GM23338 (cell line): ENCODE measurements at regions not wholly inside any gene's neighbourhood (a gene's known extent, or its start where the extent isn't known, plus 50 kb on each side); places are given as distances from the start of the nearest gene placed in this dataset.

Experiments
- ATAC-seq: fragments of 200-7000 bp; cut with Tn5 transposase; 3 replicates; pipeline ENCODE4 v1.9.1; 2020
- DNase-seq: peaks from one replicate; pipeline ENCODE4 v3.0.0-alpha.2; 2015; ENCODE audit warnings: low spot score
- H2AFZ ChIP-seq: fragments of 200-600 bp; sonication (generic); 2 replicates; pipeline ENCODE4 v1.8.0; 2016; ENCODE audit warnings: antibody characterized with exemption, mild to moderate bottlenecking, moderate library complexity
- H3F3A ChIP-seq: fragments of 200-600 bp; sonication (generic); replicated peaks from 2 replicates; pipeline ENCODE4 v1.8.0; 2017; ENCODE audit warnings: antibody characterized with exemption, mixed run types, low read depth
- H3K27ac ChIP-seq: fragments of 200-600 bp; sonication (generic); 2 replicates; pipeline ENCODE4 v1.6.1; 2016; ENCODE audit warnings: low read depth
- H3K27me3 ChIP-seq: fragments of 200-600 bp; sonication (generic); 2 replicates; pipeline ENCODE4 v1.8.0; 2016; ENCODE audit warnings: mild to moderate bottlenecking, mixed run types, moderate library complexity; ENCODE audit not compliant: insufficient read depth
- H3K36me3 ChIP-seq: fragments of 200-600 bp; sonication (generic); 2 replicates; pipeline ENCODE4 v1.8.0; 2016; ENCODE audit warnings: mild to moderate bottlenecking; ENCODE audit not compliant: insufficient read depth
- H3K4me1 ChIP-seq: fragments of 200-600 bp; sonication (generic); 2 replicates; pipeline ENCODE4 v1.8.0; 2016; ENCODE audit warnings: mild to moderate bottlenecking, moderate library complexity; ENCODE audit not compliant: insufficient read depth
- H3K4me2 ChIP-seq: fragments of 200-600 bp; sonication (generic); 2 replicates; pipeline ENCODE4 v1.7.1; 2017; ENCODE audit warnings: mixed run types
- H3K4me3 ChIP-seq: fragments of 200-600 bp; sonication (generic); 2 replicates; pipeline ENCODE4 v1.6.1; 2016; ENCODE audit warnings: mixed run types
- H3K79me2 ChIP-seq: fragments of 200-600 bp; sonication (generic); replicated peaks from 2 replicates; pipeline ENCODE4 v1.8.0; 2017; ENCODE audit warnings: mild to moderate bottlenecking; ENCODE audit not compliant: insufficient read depth
- H3K9me2 ChIP-seq: fragments of 200-600 bp; sonication (generic); 2 replicates; pipeline ENCODE4 v1.8.0; 2017; ENCODE audit not compliant: insufficient read depth
- H4K20me1 ChIP-seq: fragments of 200-600 bp; sonication (generic); replicated peaks from 2 replicates; pipeline ENCODE4 v1.8.0; 2017; ENCODE audit warnings: mild to moderate bottlenecking; ENCODE audit not compliant: insufficient read depth
- H3K27ac Mint-ChIP-seq: 2 replicates; pipeline ENCODE4 v1.8.0; 2020; ENCODE audit warnings: inconsistent platforms, mild to moderate bottlenecking, moderate library complexity, mixed read lengths
- H3K27me3 Mint-ChIP-seq: 3 replicates; pipeline ENCODE4 v1.8.0; 2022; ENCODE audit warnings: low read depth, mild to moderate bottlenecking, moderate library complexity, mixed read lengths, inconsistent platforms; ENCODE audit not compliant: insufficient read depth, poor library complexity
- H3K36me3 Mint-ChIP-seq: 3 replicates; pipeline ENCODE4 v1.8.0; 2021; ENCODE audit warnings: low read depth, mild to moderate bottlenecking, inconsistent platforms, moderate library complexity, mixed read lengths
- H3K4me1 Mint-ChIP-seq: 3 replicates; pipeline ENCODE4 v1.8.0; 2020; ENCODE audit warnings: mild to moderate bottlenecking, inconsistent platforms, mixed read lengths
- H3K4me3 Mint-ChIP-seq: 3 replicates; pipeline ENCODE4 v1.8.0; 2021; ENCODE audit warnings: moderate library complexity, mild to moderate bottlenecking, inconsistent platforms, mixed read lengths
- H3K9me3 Mint-ChIP-seq: 3 replicates; pipeline ENCODE4 v1.8.0; 2020; ENCODE audit warnings: moderate library complexity, mild to moderate bottlenecking, inconsistent platforms, mixed read lengths
- CTCF ChIP-seq, 2 experiments: fragments of 200-600 bp in 1 of 2; sonication (generic) in 1 of 2; conservative IDR thresholded peaks; 2 replicates each; pipeline versions ENCODE4 v1.5.1 to v1.6.1; 2016 to 2017; ENCODE audit warnings: antibody characterized with exemption in 2 of 2, low read depth in 2 of 2, mild to moderate bottlenecking in 2 of 2, moderate library complexity in 1 of 2
- EZH2 ChIP-seq: fragments of 200-600 bp; sonication (generic); IDR thresholded peaks from one replicate; pipeline ENCODE4 v1.8.0; 2017; ENCODE audit warnings: antibody characterized with exemption, mild to moderate bottlenecking, low read depth; ENCODE audit not compliant: unreplicated experiment
- EZH2phosphoT487 ChIP-seq: fragments of 200-600 bp; sonication (generic); IDR thresholded peaks from one replicate; pipeline ENCODE4 v1.8.1; 2018; ENCODE audit warnings: antibody characterized with exemption; ENCODE audit not compliant: unreplicated experiment
- JUNB ChIP-seq: IDR thresholded peaks from one replicate; pipeline ENCODE4 v1.6.1; 2016; ENCODE audit warnings: antibody characterized with exemption; ENCODE audit not compliant: unreplicated experiment
- NANOG ChIP-seq: IDR thresholded peaks from 2 replicates; pipeline ENCODE4 v1.6.1; 2016; ENCODE audit warnings: antibody characterized with exemption, borderline replicate concordance
- POLR2AphosphoS5 ChIP-seq: IDR thresholded peaks from 2 replicates; pipeline ENCODE4 v1.6.1; 2016; ENCODE audit warnings: antibody characterized with exemption, low read depth
- REST ChIP-seq: IDR thresholded peaks from one replicate; pipeline ENCODE4 v1.6.1; 2018; ENCODE audit warnings: antibody characterized with exemption; ENCODE audit not compliant: unreplicated experiment
- STAT1 ChIP-seq: IDR thresholded peaks from one replicate; pipeline ENCODE4 v1.6.1; 2016; ENCODE audit warnings: antibody characterized with exemption; ENCODE audit not compliant: unreplicated experiment
- ZNF114 ChIP-seq: fragments of 250-450 bp; sonication (Bioruptor Pico); IDR thresholded peaks from 2 replicates; pipeline ENCODE4 v1.5.0; 2020; ENCODE audit warnings: mild to moderate bottlenecking, moderate library complexity
- ZNF331 ChIP-seq: fragments of 250-450 bp; sonication (Bioruptor Pico); IDR thresholded peaks from 2 replicates; pipeline ENCODE4 v1.5.0; 2020; ENCODE audit warnings: low read depth, mild to moderate bottlenecking, moderate library complexity
- ZNF462 ChIP-seq: fragments of 250-450 bp; sonication (Bioruptor Pico); IDR thresholded peaks from 2 replicates; pipeline ENCODE4 v1.5.0; 2020; ENCODE audit warnings: mild to moderate bottlenecking, moderate library complexity

GRCh38 chr13:72457151-72457550 is 270.3 kb downstream of the MZT1 start:
- H3K79me2 ChIP-seq, result no peaks in the 10 kb centered on the region
- TF ChIP-seq STAT1 (no peak), ZNF331 (CRISPR knock-in tag) (no peak), EZH2 (no peak), EZH2phosphoT487 (no peak), CTCF (conservative IDR thresholded peaks at IDR 0.05; ENCODE audit: low read depth in 2 of 2) (no peak), JUNB (no peak), ZNF462 (CRISPR knock-in tag) (no peak), ZNF114 (CRISPR knock-in tag) (no peak), REST (no peak), POLR2AphosphoS5 (no peak), NANOG (no peak)
- Mint-ChIP-seq H3K9me3 (no peaks in the 10 kb centered on the region), H3K4me3 (no peak overlapping the region), H3K27ac (no peak overlapping the region), H3K36me3 (no peaks in the 10 kb centered on the region), H3K4me1 (peaks cover 11% of the 10 kb centered on the region; the same call in 2 of the 3 replicates), H3K27me3 (peaks cover 2% of the 10 kb centered on the region)
- no peaks in the 10 kb centered on the region for H4K20me1 ChIP-seq
- no peaks in the 10 kb centered on the region for H3F3A ChIP-seq
- H3K4me1 ChIP-seq, result peaks cover 5% of the 10 kb centered on the region; the same call in 1 of the 2 replicates
- DNase-seq (peak; percentile 2), ATAC-seq (no peak)
- no peak overlapping the region for H3K4me2 ChIP-seq
- H3K4me3 ChIP-seq, result no peak overlapping the region
- H3K9me2 ChIP-seq, result no peaks in the 10 kb centered on the region
- no peaks in the 10 kb centered on the region for H3K36me3 ChIP-seq
- no peak overlapping the region for H3K27ac ChIP-seq
- no peak overlapping the region for H2AFZ ChIP-seq
- no peaks in the 10 kb centered on the region for H3K27me3 ChIP-seq
